K562 (cell line): ENCODE measurements at regions not wholly inside any gene's neighbourhood (a gene's known extent, or its start where the extent isn't known, plus 50 kb on each side); places are given as distances from the start of the nearest gene placed in this dataset.

ENCODE experiments used
- ATAC-seq: fragments of 200-7000 bp; cut with Tn5 transposase; 3 replicates; pipeline ENCODE4 v1.9.1; 2020; ENCODE audit warnings: moderate library complexity
- BruUV-seq: library from RNA; stranded (reverse); fragments of 400-500 nt; replicated peaks from 2 replicates; lab custom pipeline; 2021; lab: Mats Ljungman, UMichigan
- CTCF ChIA-PET: fragments of 300-600 bp; formaldehyde crosslinking; extraction: SDS; loops from one replicate; lab custom pipeline; 2021; ENCODE audit warnings: low intra/inter-chr PET ratio; lab: Yijun Ruan, JAX
- POLR2A ChIA-PET: fragments of 300-600, 350-650 bp; sonication (Branson Sonifier 250); formaldehyde crosslinking; extraction: SDS; loops from one replicate; lab custom pipeline; 2021; ENCODE audit warnings: antibody characterized with exemption, inconsistent platforms; lab: Yijun Ruan, JAX
- DNase-seq, 4 experiments: peaks; one replicate each; pipeline versions ENCODE4 v3.0.0 to v3.0.0-alpha.2; 2011 to 2018; ENCODE audit warnings: low spot score in 3 of 4, mixed read lengths in 3 of 4; ENCODE audit errors: extremely low read depth in 1 of 4
- FAIRE-seq: peaks from 2 replicates; lab custom pipeline; 2011; peaks lifted over from hg19 to GRCh38; lab: Jason Lieb, UNC
- H2AFZ ChIP-seq: 2 replicates; pipeline ENCODE4 v1.6.0; 2011; ENCODE audit warnings: low read depth, low read length, control low read depth, inconsistent platforms
- H3K27ac ChIP-seq: fragments of 200-600 bp; 3 replicates; pipeline ENCODE4 v1.8.0; 2011; ENCODE audit warnings: low read depth, mild to moderate bottlenecking, control low read depth, inconsistent platforms, low read length, moderate library complexity, mixed read lengths; ENCODE audit errors: extremely low read depth
- H3K27me3 ChIP-seq, 2 experiments: fragments of 300-600 bp in 1 of 2; 2 replicates in 1 of 2; 3 replicates in 1 of 2; pipeline versions ENCODE4 v1.6.0 to v1.8.0; 2011; ENCODE audit warnings: inconsistent platforms in 2 of 2, low read length in 2 of 2, mild to moderate bottlenecking in 1 of 2, mixed read lengths in 1 of 2, moderate library complexity in 1 of 2; ENCODE audit not compliant: control insufficient read depth in 2 of 2, insufficient read depth in 2 of 2
- H3K36me3 ChIP-seq: fragments of 300-600 bp; 3 replicates; pipeline ENCODE4 v1.8.0; 2011; ENCODE audit warnings: mild to moderate bottlenecking, low read length, inconsistent platforms; ENCODE audit not compliant: control insufficient read depth, insufficient read depth
- H3K4me1 ChIP-seq, 2 experiments: fragments of 200-600 bp in 1 of 2; replicated peaks in 1 of 2; 2 replicates in 1 of 2; 3 replicates in 1 of 2; pipeline versions ENCODE4 v1.5.1 to v1.8.0; 2011; ENCODE audit warnings: inconsistent platforms in 2 of 2, low read length in 2 of 2, mild to moderate bottlenecking in 1 of 2, mixed read lengths in 1 of 2, moderate library complexity in 1 of 2; ENCODE audit not compliant: control insufficient read depth in 2 of 2, insufficient read depth in 2 of 2
- H3K4me2 ChIP-seq: 2 replicates; pipeline ENCODE4 v1.6.1; 2011; ENCODE audit warnings: low read length, control low read depth, inconsistent platforms, mixed read lengths; ENCODE audit not compliant: insufficient read depth
- H3K4me3 ChIP-seq: fragments of 200-600 bp; sonication (generic), shearing (Covaris generic); 2 replicates; pipeline ENCODE4 v1.5.1; 2016; ENCODE audit warnings: control low read depth, inconsistent platforms
- H3K79me2 ChIP-seq: fragments of 200-600 bp; 3 replicates; pipeline ENCODE4 v1.8.0; 2011; ENCODE audit warnings: low read length, inconsistent platforms; ENCODE audit not compliant: control insufficient read depth, insufficient read depth
- H3K9ac ChIP-seq, 2 experiments: 2 replicates each; pipeline versions ENCODE4 v1.6.0 to v1.6.1; 2011; ENCODE audit warnings: low read depth in 2 of 2, low read length in 2 of 2, control low read depth in 1 of 2, inconsistent platforms in 1 of 2, mild to moderate bottlenecking in 1 of 2, mixed read lengths in 1 of 2; ENCODE audit not compliant: insufficient read depth in 1 of 2
- H3K9me1 ChIP-seq: one replicate; pipeline ENCODE4 v1.6.0; 2011; ENCODE audit warnings: inconsistent platforms, mild to moderate bottlenecking, low read length, moderate library complexity; ENCODE audit not compliant: control insufficient read depth, insufficient read depth
- H3K9me3 ChIP-seq: replicated peaks from 2 replicates; pipeline ENCODE4 v1.5.1; 2011; ENCODE audit warnings: low read depth, low read length, inconsistent platforms; ENCODE audit not compliant: control insufficient read depth, insufficient read depth
- H4K20me1 ChIP-seq: replicated peaks from 2 replicates; pipeline ENCODE4 v1.6.1; 2011; ENCODE audit warnings: low read length, inconsistent platforms, mixed read lengths; ENCODE audit not compliant: control insufficient read depth, insufficient read depth
- ARID1B ChIP-seq: fragments of 450-650 bp; IDR thresholded peaks from 2 replicates; pipeline ENCODE4 v1.6.1; 2016; ENCODE audit warnings: antibody characterized with exemption, mild to moderate bottlenecking, inconsistent platforms
- BCL6 ChIP-seq: fragments of 250-450 bp; sonication (Bioruptor Pico); IDR thresholded peaks from 2 replicates; pipeline ENCODE4 v1.4.0; 2020
- C11orf30 ChIP-seq: fragments of 450-650 bp; IDR thresholded peaks from 2 replicates; pipeline ENCODE4 v1.6.1; 2016; ENCODE audit warnings: low read depth, mild to moderate bottlenecking
- FOSL1 ChIP-seq: fragments of 200-800 bp; sonication (Bioruptor generic); conservative IDR thresholded peaks from 2 replicates; pipeline ENCODE4 v1.6.1; 2016; ENCODE audit warnings: missing genetic modification characterization, missing compliant biosample characterization
- NCOA1 ChIP-seq: fragments of 450-650 bp; IDR thresholded peaks from 2 replicates; pipeline ENCODE4 v1.6.1; 2016; ENCODE audit warnings: low read depth
- NCOR1 ChIP-seq: fragments of 450-650 bp; IDR thresholded peaks from 2 replicates; pipeline ENCODE4 v1.6.1; 2016; ENCODE audit warnings: mild to moderate bottlenecking, moderate library complexity
- NEUROD1 ChIP-seq: fragments of 150-350 bp; IDR thresholded peaks from 2 replicates; pipeline ENCODE4 v1.6.1; 2014; ENCODE audit warnings: borderline replicate concordance, low read length, low read depth; ENCODE audit not compliant: partially characterized antibody
- RFX1 ChIP-seq: fragments of 450-650 bp; IDR thresholded peaks from 2 replicates; pipeline ENCODE4 v1.6.1; 2016; ENCODE audit warnings: mild to moderate bottlenecking, moderate library complexity
- ZNF212 ChIP-seq: fragments of 450-650 bp; formaldehyde crosslinking; IDR thresholded peaks from 2 replicates; pipeline ENCODE4 v1.4.0; 2020; ENCODE audit warnings: mild to moderate bottlenecking
- WGBS: fragments of 100-300 bp; shearing (Covaris generic); methylation state at CpG from one replicate; pipeline ENCODE4 v1.1.6; 2016; ENCODE audit warnings: low coverage, mixed read lengths; ENCODE audit not compliant: insufficient coverage; ENCODE audit errors: missing lambda C conversion rate; 5-methylcytosine and 5-hydroxymethylcytosine counted together
- in situ Hi-C: fragments of 300-500 bp; cut with MboI; formaldehyde crosslinking; loops from 4 replicates; pipeline ENCODE4 v1.15.0; 2018; ENCODE audit warnings: inconsistent platforms, mixed read lengths
- intact Hi-C: fragments of 100-400 bp; cut with micrococcal nuclease; formaldehyde crosslinking; loops from 2 replicates; pipeline ENCODE4 v1.14.2; 2022
- TF ChIP-seq, protein P1 (sequence below): fragments of 250-450 bp; sonication (Bioruptor Pico); IDR thresholded peaks from 2 replicates; pipeline ENCODE4 v1.4.0; 2020
- TF ChIP-seq, protein P2 (sequence below), 2 experiments: fragments of 450-650 bp; IDR thresholded peaks; 2 replicates each; pipeline ENCODE4 v1.6.1; 2016

DNA sequence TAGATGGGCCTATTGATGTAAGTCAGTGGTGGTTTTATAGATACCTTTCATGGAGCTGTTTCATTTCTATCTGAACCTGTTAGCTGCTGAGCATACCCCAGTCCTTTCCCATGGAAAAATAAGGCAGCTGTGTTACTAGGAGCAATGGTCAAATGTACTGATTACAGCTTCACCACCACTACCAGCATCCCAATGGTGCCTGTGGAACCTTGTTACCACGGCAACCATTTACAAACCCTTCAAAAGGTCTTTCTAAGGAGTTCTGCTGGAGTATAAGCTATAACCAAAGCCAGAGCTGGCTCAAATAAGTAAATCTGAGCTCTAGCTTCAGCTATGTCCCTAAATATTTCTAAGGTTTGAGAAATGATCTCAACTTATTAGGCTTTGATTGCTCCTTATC, 133.4 kb upstream of the ACP3 start:
- no peaks in the 10 kb centered on the region for H3K27me3 ChIP-seq
- 0% methylated on average over 1 of the region's 1 CpG for WGBS
- no peaks in the 10 kb centered on the region for H3K36me3 ChIP-seq
- H3K9me3 ChIP-seq = no peaks in the 10 kb centered on the region
- H3K9me1 ChIP-seq = no peaks in the 10 kb centered on the region
- H3K4me3 ChIP-seq = no peak overlapping the region
- BruUV-seq = no TSS peak
- TF ChIP-seq RFX1 (peak; percentile 12; the same call in 1 of the 2 replicates), NCOR1 (no peak)
- TF ChIP-seq, all 486 proteins: peak for 1
- CTCF ChIA-PET = no interaction called here
- FAIRE-seq (no peak), DNase-seq (no peak), ATAC-seq (no peak)
- Histone ChIP-seq H3K79me2 (no peaks in the 10 kb centered on the region), H3K4me2 (no peak overlapping the region), H3K9ac (no peak overlapping the region), H3K4me1 (no peaks in the 10 kb centered on the region), H2AFZ (no peak overlapping the region), H3K27ac (no peak overlapping the region), H4K20me1 (no peaks in the 10 kb centered on the region)
- in situ Hi-C loops (no loop called here), intact Hi-C loops (loop anchor here (5.0 to 10.0 kb wide), 2 partner anchors 147 to 389 kb away; partner anchors contain the start of gene CPNE4)
- POLR2A ChIA-PET = no interaction called here

DNA sequence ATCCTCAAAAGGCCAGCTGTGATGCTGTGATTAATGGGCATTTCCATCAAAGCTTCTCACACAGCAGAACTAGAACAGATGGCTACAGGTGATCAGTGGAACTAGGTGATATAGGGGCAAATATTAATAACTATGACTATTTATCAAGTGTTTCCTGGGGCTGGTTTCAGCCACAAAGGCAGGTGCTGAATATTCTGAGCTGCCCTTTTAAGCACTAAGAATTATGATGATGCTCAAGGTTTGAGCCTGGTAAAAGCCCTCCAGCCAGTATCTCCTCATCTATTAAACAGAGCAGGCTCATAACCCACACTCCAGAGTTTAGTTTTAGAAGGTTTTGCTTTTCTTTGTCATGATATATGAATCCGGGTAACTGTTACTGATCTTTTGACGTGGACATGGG, 129.5 kb upstream of the ACP3 start:
- no peaks in the 10 kb centered on the region for H3K4me1 ChIP-seq
- no peaks in the 10 kb centered on the region for H4K20me1 ChIP-seq
- CTCF ChIA-PET = no interaction called here
- ATAC-seq (no peak), DNase-seq (no peak), FAIRE-seq (no peak)
- intact Hi-C loops (loop anchor here (5.0 to 10.0 kb wide), 2 partner anchors 150 to 393 kb away; no protein-coding TSS in a partner anchor), in situ Hi-C loops (no loop called here)
- H2AFZ ChIP-seq = no peak overlapping the region
- POLR2A ChIA-PET = no interaction called here
- H3K36me3 ChIP-seq = no peaks in the 10 kb centered on the region
- no peaks in the 10 kb centered on the region for H3K79me2 ChIP-seq
- H3K27me3 ChIP-seq = no peaks in the 10 kb centered on the region
- no peak overlapping the region for H3K4me2 ChIP-seq
- H3K9me3 ChIP-seq = no peaks in the 10 kb centered on the region
- no peak overlapping the region for H3K4me3 ChIP-seq
- H3K9me1 ChIP-seq = no peaks in the 10 kb centered on the region
- no peak overlapping the region for H3K9ac ChIP-seq
- 0% methylated on average over 2 of the region's 2 CpGs for WGBS
- H3K27ac ChIP-seq = no peak overlapping the region
- no TSS peak for BruUV-seq
- no peak for TF ChIP-seq C11orf30
- TF ChIP-seq, protein P1, sequence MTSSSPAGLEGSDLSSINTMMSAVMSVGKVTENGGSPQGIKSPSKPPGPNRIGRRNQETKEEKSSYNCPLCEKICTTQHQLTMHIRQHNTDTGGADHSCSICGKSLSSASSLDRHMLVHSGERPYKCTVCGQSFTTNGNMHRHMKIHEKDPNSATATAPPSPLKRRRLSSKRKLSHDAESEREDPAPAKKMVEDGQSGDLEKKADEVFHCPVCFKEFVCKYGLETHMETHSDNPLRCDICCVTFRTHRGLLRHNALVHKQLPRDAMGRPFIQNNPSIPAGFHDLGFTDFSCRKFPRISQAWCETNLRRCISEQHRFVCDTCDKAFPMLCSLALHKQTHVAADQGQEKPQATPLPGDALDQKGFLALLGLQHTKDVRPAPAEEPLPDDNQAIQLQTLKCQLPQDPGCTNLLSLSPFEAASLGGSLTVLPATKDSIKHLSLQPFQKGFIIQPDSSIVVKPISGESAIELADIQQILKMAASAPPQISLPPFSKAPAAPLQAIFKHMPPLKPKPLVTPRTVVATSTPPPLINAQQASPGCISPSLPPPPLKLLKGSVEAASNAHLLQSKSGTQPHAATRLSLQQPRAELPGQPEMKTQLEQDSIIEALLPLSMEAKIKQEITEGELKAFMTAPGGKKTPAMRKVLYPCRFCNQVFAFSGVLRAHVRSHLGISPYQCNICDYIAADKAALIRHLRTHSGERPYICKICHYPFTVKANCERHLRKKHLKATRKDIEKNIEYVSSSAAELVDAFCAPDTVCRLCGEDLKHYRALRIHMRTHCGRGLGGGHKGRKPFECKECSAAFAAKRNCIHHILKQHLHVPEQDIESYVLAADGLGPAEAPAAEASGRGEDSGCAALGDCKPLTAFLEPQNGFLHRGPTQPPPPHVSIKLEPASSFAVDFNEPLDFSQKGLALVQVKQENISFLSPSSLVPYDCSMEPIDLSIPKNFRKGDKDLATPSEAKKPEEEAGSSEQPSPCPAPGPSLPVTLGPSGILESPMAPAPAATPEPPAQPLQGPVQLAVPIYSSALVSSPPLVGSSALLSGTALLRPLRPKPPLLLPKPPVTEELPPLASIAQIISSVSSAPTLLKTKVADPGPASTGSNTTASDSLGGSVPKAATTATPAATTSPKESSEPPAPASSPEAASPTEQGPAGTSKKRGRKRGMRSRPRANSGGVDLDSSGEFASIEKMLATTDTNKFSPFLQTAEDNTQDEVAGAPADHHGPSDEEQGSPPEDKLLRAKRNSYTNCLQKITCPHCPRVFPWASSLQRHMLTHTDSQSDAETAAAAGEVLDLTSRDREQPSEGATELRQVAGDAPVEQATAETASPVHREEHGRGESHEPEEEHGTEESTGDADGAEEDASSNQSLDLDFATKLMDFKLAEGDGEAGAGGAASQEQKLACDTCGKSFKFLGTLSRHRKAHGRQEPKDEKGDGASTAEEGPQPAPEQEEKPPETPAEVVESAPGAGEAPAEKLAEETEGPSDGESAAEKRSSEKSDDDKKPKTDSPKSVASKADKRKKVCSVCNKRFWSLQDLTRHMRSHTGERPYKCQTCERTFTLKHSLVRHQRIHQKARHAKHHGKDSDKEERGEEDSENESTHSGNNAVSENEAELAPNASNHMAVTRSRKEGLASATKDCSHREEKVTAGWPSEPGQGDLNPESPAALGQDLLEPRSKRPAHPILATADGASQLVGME (CRISPR knock-in tag) = no peak
- TF ChIP-seq ZNF212 (CRISPR knock-in tag) = no peak
- no peak for TF ChIP-seq FOSL1
- TF ChIP-seq BCL6 (CRISPR knock-in tag) = no peak
- no peak for TF ChIP-seq ARID1B
- TF ChIP-seq NCOA1 = no peak
- no peak for TF ChIP-seq NEUROD1
- TF ChIP-seq, protein P2, sequence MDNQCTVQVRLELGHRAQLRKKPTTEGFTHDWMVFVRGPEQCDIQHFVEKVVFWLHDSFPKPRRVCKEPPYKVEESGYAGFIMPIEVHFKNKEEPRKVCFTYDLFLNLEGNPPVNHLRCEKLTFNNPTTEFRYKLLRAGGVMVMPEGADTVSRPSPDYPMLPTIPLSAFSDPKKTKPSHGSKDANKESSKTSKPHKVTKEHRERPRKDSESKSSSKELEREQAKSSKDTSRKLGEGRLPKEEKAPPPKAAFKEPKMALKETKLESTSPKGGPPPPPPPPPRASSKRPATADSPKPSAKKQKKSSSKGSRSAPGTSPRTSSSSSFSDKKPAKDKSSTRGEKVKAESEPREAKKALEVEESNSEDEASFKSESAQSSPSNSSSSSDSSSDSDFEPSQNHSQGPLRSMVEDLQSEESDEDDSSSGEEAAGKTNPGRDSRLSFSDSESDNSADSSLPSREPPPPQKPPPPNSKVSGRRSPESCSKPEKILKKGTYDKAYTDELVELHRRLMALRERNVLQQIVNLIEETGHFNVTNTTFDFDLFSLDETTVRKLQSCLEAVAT (IDR thresholded peaks at IDR 0.05) = no peak
